ENCODE measurements at regions not wholly inside any gene's neighbourhood (a gene's known extent, or its start where the extent isn't known, plus 50 kb on each side); places are given as distances from the start of the nearest gene placed in this dataset.
"Not testable (repeated sequence)": the region's sequence is repeated elsewhere in the genome, so short reads cannot be mapped to it uniquely, and the experiment has no call there.

- no peaks in the 10 kb centered on the region for H3K27me3 Mint-ChIP-seq (ENCODE audit: unreplicated experiment)
- no peak for TF ChIP-seq CTCF (IDR thresholded peaks at IDR 0.05)
- H3K4me3 Mint-ChIP-seq (ENCODE audit: unreplicated experiment), result no peak overlapping the region
- H3K9me3 Mint-ChIP-seq (ENCODE audit: unreplicated experiment), result peaks cover 30% of the 10 kb centered on the region
- no peaks in the 10 kb centered on the region for H3K36me3 Mint-ChIP-seq (ENCODE audit: unreplicated experiment)
- H3K27ac Mint-ChIP-seq (ENCODE audit: unreplicated experiment), result no peak overlapping the region
- no peak for DNase-seq (ENCODE audit: extremely low spot score, unreplicated experiment)
- no peaks in the 10 kb centered on the region for H3K4me1 Mint-ChIP-seq (ENCODE audit: unreplicated experiment)
Observed at GRCh38 chr17:52604105-52604504, 445.6 kb upstream of the CA10 start.

- not testable (repeated sequence) for H3K4me3 Mint-ChIP-seq (ENCODE audit: unreplicated experiment); H3K27ac Mint-ChIP-seq (ENCODE audit: unreplicated experiment); DNase-seq (ENCODE audit: extremely low spot score, unreplicated experiment); H3K4me1 Mint-ChIP-seq (ENCODE audit: unreplicated experiment); H3K36me3 Mint-ChIP-seq (ENCODE audit: unreplicated experiment); H3K27me3 Mint-ChIP-seq (ENCODE audit: unreplicated experiment)
- peaks cover 34% of the 10 kb centered on the region for H3K9me3 Mint-ChIP-seq (ENCODE audit: unreplicated experiment)
Observed at GRCh38 chr17:52597452-52598215, 439.1 kb upstream of the CA10 start.

GRCh38 chr17:52594516-52594915, 436.0 kb upstream of the CA10 start:
- no peak overlapping the region for H3K4me3 Mint-ChIP-seq (ENCODE audit: unreplicated experiment)
- no peaks in the 10 kb centered on the region for H3K4me1 Mint-ChIP-seq (ENCODE audit: unreplicated experiment)
- no peaks in the 10 kb centered on the region for H3K27me3 Mint-ChIP-seq (ENCODE audit: unreplicated experiment)
- no peak for DNase-seq (ENCODE audit: extremely low spot score, unreplicated experiment)
- H3K27ac Mint-ChIP-seq (ENCODE audit: unreplicated experiment), result no peak overlapping the region
- no peak for TF ChIP-seq CTCF (IDR thresholded peaks at IDR 0.05)
- H3K36me3 Mint-ChIP-seq (ENCODE audit: unreplicated experiment), result no peaks in the 10 kb centered on the region
- peaks cover 54% of the 10 kb centered on the region for H3K9me3 Mint-ChIP-seq (ENCODE audit: unreplicated experiment)

- DNase-seq (ENCODE audit: extremely low spot score, unreplicated experiment), result no peak
- Mint-ChIP-seq H3K4me1 (ENCODE audit: unreplicated experiment) (no peaks in the 10 kb centered on the region), H3K27me3 (ENCODE audit: unreplicated experiment) (no peaks in the 10 kb centered on the region), H3K9me3 (ENCODE audit: unreplicated experiment) (peaks cover 17% of the 10 kb centered on the region), H3K36me3 (ENCODE audit: unreplicated experiment) (no peaks in the 10 kb centered on the region), H3K27ac (ENCODE audit: unreplicated experiment) (no peak overlapping the region), H3K4me3 (ENCODE audit: unreplicated experiment) (no peak overlapping the region)
- TF ChIP-seq CTCF (IDR thresholded peaks at IDR 0.05), result no peak
Observed at GRCh38 chr17:52546990-52547389, 388.5 kb upstream of the CA10 start.

- H3K27me3 Mint-ChIP-seq (ENCODE audit: unreplicated experiment), result no peaks in the 10 kb centered on the region
- H3K4me3 Mint-ChIP-seq (ENCODE audit: unreplicated experiment), result no peak overlapping the region
- no peak overlapping the region for H3K27ac Mint-ChIP-seq (ENCODE audit: unreplicated experiment)
- no peaks in the 10 kb centered on the region for H3K4me1 Mint-ChIP-seq (ENCODE audit: unreplicated experiment)
- no peaks in the 10 kb centered on the region for H3K36me3 Mint-ChIP-seq (ENCODE audit: unreplicated experiment)
- no peak for DNase-seq (ENCODE audit: extremely low spot score, unreplicated experiment)
- no peak for TF ChIP-seq CTCF (IDR thresholded peaks at IDR 0.05)
- H3K9me3 Mint-ChIP-seq (ENCODE audit: unreplicated experiment), result peaks cover 20% of the 10 kb centered on the region
Observed at GRCh38 chr17:52546493-52546892, 388.0 kb upstream of the CA10 start.

All from osteocyte (in vitro differentiated cells).